ENCODE measurements at regions not wholly inside any gene's neighbourhood (a gene's known extent, or its start where the extent isn't known, plus 50 kb on each side); places are given as distances from the start of the nearest gene placed in this dataset.

GRCh38 chr15:67981848-67982247 lies 72.3 kb upstream of the PIAS1 start:
- Histone ChIP-seq H3K27ac (no peak overlapping the region), H3K27me3 (no peaks in the 10 kb centered on the region), H3K9me3 (no peaks in the 10 kb centered on the region), H3K4me1 (no peaks in the 10 kb centered on the region), H3K4me3 (no peak overlapping the region), H3K36me3 (no peaks in the 10 kb centered on the region)
- DNase-seq (ENCODE audit: low spot score), result no peak
- no peak for TF ChIP-seq CTCF (IDR thresholded peaks at IDR 0.05)

- Histone ChIP-seq H3K4me1 (no peaks in the 10 kb centered on the region), H3K27me3 (no peaks in the 10 kb centered on the region), H3K36me3 (no peaks in the 10 kb centered on the region), H3K4me3 (no peak overlapping the region), H3K27ac (no peak overlapping the region), H3K9me3 (no peaks in the 10 kb centered on the region)
- no peak for TF ChIP-seq CTCF (IDR thresholded peaks at IDR 0.05)
- DNase-seq (ENCODE audit: low spot score), result no peak
Measured at GRCh38 chr15:67991706-67992105, 62.4 kb upstream of the PIAS1 start.

- TF ChIP-seq CTCF (IDR thresholded peaks at IDR 0.05), result no peak
- Histone ChIP-seq H3K36me3 (no peaks in the 10 kb centered on the region), H3K27ac (no peak overlapping the region), H3K4me3 (no peak overlapping the region), H3K9me3 (no peaks in the 10 kb centered on the region), H3K4me1 (no peaks in the 10 kb centered on the region), H3K27me3 (no peaks in the 10 kb centered on the region)
- no peak for DNase-seq (ENCODE audit: low spot score)
Measured at GRCh38 chr15:67992411-67992810, 61.7 kb upstream of the PIAS1 start.

- H3K4me1 ChIP-seq, result no peaks in the 10 kb centered on the region
- H3K36me3 ChIP-seq, result no peaks in the 10 kb centered on the region
- no peak overlapping the region for H3K27ac ChIP-seq
- no peak for TF ChIP-seq CTCF (IDR thresholded peaks at IDR 0.05)
- DNase-seq (ENCODE audit: low spot score), result no peak
- no peaks in the 10 kb centered on the region for H3K27me3 ChIP-seq
- H3K9me3 ChIP-seq, result no peaks in the 10 kb centered on the region
- no peak overlapping the region for H3K4me3 ChIP-seq
Measured at GRCh38 chr15:67992834-67993233, 61.3 kb upstream of the PIAS1 start.

GRCh38 chr15:67997996-67998395 lies 56.1 kb upstream of the PIAS1 start:
- Histone ChIP-seq H3K27me3 (no peaks in the 10 kb centered on the region), H3K36me3 (no peaks in the 10 kb centered on the region), H3K4me1 (peaks cover 0 to 5% of the 10 kb centered on the region in 2 donors), H3K9me3 (no peaks in the 10 kb centered on the region), H3K27ac (no peak overlapping the region), H3K4me3 (no peak overlapping the region)
- TF ChIP-seq CTCF (IDR thresholded peaks at IDR 0.05), result no peak
- DNase-seq (ENCODE audit: low spot score), result no peak

GRCh38 chr15:67998599-67999133 lies 55.4 kb upstream of the PIAS1 start:
- H3K27me3 ChIP-seq, result no peaks in the 10 kb centered on the region

More at GRCh38 chr15:67998599-67999133, 55.4 kb upstream of the PIAS1 start:
- Histone ChIP-seq H3K9me3 (no peaks in the 10 kb centered on the region), H3K36me3 (no peaks in the 10 kb centered on the region), H3K4me3 (no peak overlapping the region), H3K27ac (no peak overlapping the region), H3K4me1 (peaks cover 0 to 5% of the 10 kb centered on the region in 2 donors)
- no peak for DNase-seq (ENCODE audit: low spot score)
- no peak for TF ChIP-seq CTCF (IDR thresholded peaks at IDR 0.05)
